ENCODE measurements at regions not wholly inside any gene's neighbourhood (a gene's known extent, or its start where the extent isn't known, plus 50 kb on each side); places are given as distances from the start of the nearest gene placed in this dataset.

GRCh38 chr2:221657806-221658205 lies 85.7 kb upstream of the EPHA4 start:
- no peaks in the 10 kb centered on the region for H3K4me1 ChIP-seq (ENCODE audit: insufficient read depth, insufficient read length)
- no peak overlapping the region for H3K9ac ChIP-seq (ENCODE audit: insufficient read length, low read depth)
- no peak for TF ChIP-seq YY1 (IDR thresholded peaks at IDR 0.05; ENCODE audit: insufficient read depth, insufficient read length)
- no peak for TF ChIP-seq SUZ12 (IDR thresholded peaks at IDR 0.05; ENCODE audit: extremely low read depth, insufficient read depth, insufficient read length)
- no peak for TF ChIP-seq ZNF274 (IDR thresholded peaks at IDR 0.05; ENCODE audit: low read depth, low read length)
- H3K4me3 ChIP-seq (ENCODE audit: insufficient read length, low read depth): no peak overlapping the region
- no peak for DNase-seq (ENCODE audit: low read depth, low spot score)
- H3K27me3 ChIP-seq (ENCODE audit: insufficient read depth, insufficient read length): no peaks in the 10 kb centered on the region
- peaks cover 5% of the 10 kb centered on the region; the same call in 1 of the 2 replicates for H3K9me3 ChIP-seq (ENCODE audit: insufficient read depth, low read length)
- H3K36me3 ChIP-seq (ENCODE audit: insufficient read depth, insufficient read length, low read length): no peaks in the 10 kb centered on the region

- no peaks in the 10 kb centered on the region for H3K27me3 ChIP-seq (ENCODE audit: insufficient read depth, insufficient read length)
Measured at GRCh38 chr2:221655300-221655699, 83.2 kb upstream of the EPHA4 start.

GRCh38 chr2:221653182-221653581 lies 81.1 kb upstream of the EPHA4 start:
- TF ChIP-seq SUZ12 (IDR thresholded peaks at IDR 0.05; ENCODE audit: extremely low read depth, insufficient read depth, insufficient read length) (no peak), ZNF274 (IDR thresholded peaks at IDR 0.05; ENCODE audit: low read depth, low read length) (no peak), YY1 (IDR thresholded peaks at IDR 0.05; ENCODE audit: insufficient read depth, insufficient read length) (no peak)

More at GRCh38 chr2:221655300-221655699, 83.2 kb upstream of the EPHA4 start:
- Histone ChIP-seq H3K9ac (ENCODE audit: insufficient read length, low read depth) (no peak overlapping the region), H3K4me3 (ENCODE audit: insufficient read length, low read depth) (no peak overlapping the region), H3K9me3 (ENCODE audit: insufficient read depth, low read length) (peaks cover 5% of the 10 kb centered on the region; the same call in 1 of the 2 replicates), H3K36me3 (ENCODE audit: insufficient read depth, insufficient read length, low read length) (no peaks in the 10 kb centered on the region), H3K4me1 (ENCODE audit: insufficient read depth, insufficient read length) (no peaks in the 10 kb centered on the region)
- no peak for DNase-seq (ENCODE audit: low read depth, low spot score)
- TF ChIP-seq SUZ12 (IDR thresholded peaks at IDR 0.05; ENCODE audit: extremely low read depth, insufficient read depth, insufficient read length) (no peak), YY1 (IDR thresholded peaks at IDR 0.05; ENCODE audit: insufficient read depth, insufficient read length) (no peak), ZNF274 (IDR thresholded peaks at IDR 0.05; ENCODE audit: low read depth, low read length) (no peak)

GRCh38 chr2:221649051-221649775 lies 77.1 kb upstream of the EPHA4 start:
- Histone ChIP-seq H3K36me3 (ENCODE audit: insufficient read depth, insufficient read length, low read length) (no peaks in the 10 kb centered on the region), H3K4me3 (ENCODE audit: insufficient read length, low read depth) (no peak overlapping the region), H3K9ac (ENCODE audit: insufficient read length, low read depth) (no peak overlapping the region), H3K4me1 (ENCODE audit: insufficient read depth, insufficient read length) (no peaks in the 10 kb centered on the region), H3K27me3 (ENCODE audit: insufficient read depth, insufficient read length) (no peaks in the 10 kb centered on the region), H3K9me3 (ENCODE audit: insufficient read depth, low read length) (peaks cover 15% of the 10 kb centered on the region; the same call in 1 of the 2 replicates)
- DNase-seq (ENCODE audit: low read depth, low spot score): no peak
- no peak for TF ChIP-seq SUZ12 (IDR thresholded peaks at IDR 0.05; ENCODE audit: extremely low read depth, insufficient read depth, insufficient read length)
- TF ChIP-seq ZNF274 (IDR thresholded peaks at IDR 0.05; ENCODE audit: low read depth, low read length): no peak
- no peak for TF ChIP-seq YY1 (IDR thresholded peaks at IDR 0.05; ENCODE audit: insufficient read depth, insufficient read length)

More at GRCh38 chr2:221653182-221653581, 81.1 kb upstream of the EPHA4 start:
- Histone ChIP-seq H3K27me3 (ENCODE audit: insufficient read depth, insufficient read length) (no peaks in the 10 kb centered on the region), H3K36me3 (ENCODE audit: insufficient read depth, insufficient read length, low read length) (no peaks in the 10 kb centered on the region), H3K9ac (ENCODE audit: insufficient read length, low read depth) (no peak overlapping the region), H3K4me3 (ENCODE audit: insufficient read length, low read depth) (no peak overlapping the region), H3K9me3 (ENCODE audit: insufficient read depth, low read length) (peaks cover 5% of the 10 kb centered on the region; the same call in 1 of the 2 replicates), H3K4me1 (ENCODE audit: insufficient read depth, insufficient read length) (no peaks in the 10 kb centered on the region)
- DNase-seq (ENCODE audit: low read depth, low spot score): no peak

- TF ChIP-seq SUZ12 (IDR thresholded peaks at IDR 0.05; ENCODE audit: extremely low read depth, insufficient read depth, insufficient read length) (no peak), ZNF274 (IDR thresholded peaks at IDR 0.05; ENCODE audit: low read depth, low read length) (no peak), YY1 (IDR thresholded peaks at IDR 0.05; ENCODE audit: insufficient read depth, insufficient read length) (no peak)
- H3K4me3 ChIP-seq (ENCODE audit: insufficient read length, low read depth): no peak overlapping the region
- H3K36me3 ChIP-seq (ENCODE audit: insufficient read depth, insufficient read length, low read length): no peaks in the 10 kb centered on the region
- DNase-seq (ENCODE audit: low read depth, low spot score): no peak
- no peaks in the 10 kb centered on the region for H3K4me1 ChIP-seq (ENCODE audit: insufficient read depth, insufficient read length)
- H3K27me3 ChIP-seq (ENCODE audit: insufficient read depth, insufficient read length): no peaks in the 10 kb centered on the region
- H3K9me3 ChIP-seq (ENCODE audit: insufficient read depth, low read length): peaks cover 9% of the 10 kb centered on the region; the same call in 1 of the 2 replicates
- H3K9ac ChIP-seq (ENCODE audit: insufficient read length, low read depth): no peak overlapping the region
Measured at GRCh38 chr2:221642447-221642846, 70.3 kb upstream of the EPHA4 start.

- no peak for DNase-seq (ENCODE audit: low read depth, low spot score)
- no peak for TF ChIP-seq ZNF274 (IDR thresholded peaks at IDR 0.05; ENCODE audit: low read depth, low read length)
- TF ChIP-seq YY1 (IDR thresholded peaks at IDR 0.05; ENCODE audit: insufficient read depth, insufficient read length): no peak
- TF ChIP-seq SUZ12 (IDR thresholded peaks at IDR 0.05; ENCODE audit: extremely low read depth, insufficient read depth, insufficient read length): no peak
- H3K9me3 ChIP-seq (ENCODE audit: insufficient read depth, low read length): peaks cover 9% of the 10 kb centered on the region; the same call in 1 of the 2 replicates
- H3K36me3 ChIP-seq (ENCODE audit: insufficient read depth, insufficient read length, low read length): no peaks in the 10 kb centered on the region
- H3K27me3 ChIP-seq (ENCODE audit: insufficient read depth, insufficient read length): no peaks in the 10 kb centered on the region
- no peak overlapping the region for H3K4me3 ChIP-seq (ENCODE audit: insufficient read length, low read depth)
- H3K4me1 ChIP-seq (ENCODE audit: insufficient read depth, insufficient read length): no peaks in the 10 kb centered on the region
- H3K9ac ChIP-seq (ENCODE audit: insufficient read length, low read depth): no peak overlapping the region
Measured at GRCh38 chr2:221641181-221641871, 69.2 kb upstream of the EPHA4 start.

GRCh38 chr2:221640686-221641085 lies 68.6 kb upstream of the EPHA4 start:
- no peak overlapping the region for H3K4me3 ChIP-seq (ENCODE audit: insufficient read length, low read depth)
- H3K9me3 ChIP-seq (ENCODE audit: insufficient read depth, low read length): peaks cover 6% of the 10 kb centered on the region; the same call in 1 of the 2 replicates
- DNase-seq (ENCODE audit: low read depth, low spot score): no peak
- no peaks in the 10 kb centered on the region for H3K27me3 ChIP-seq (ENCODE audit: insufficient read depth, insufficient read length)
- no peak for TF ChIP-seq SUZ12 (IDR thresholded peaks at IDR 0.05; ENCODE audit: extremely low read depth, insufficient read depth, insufficient read length)
- no peak for TF ChIP-seq YY1 (IDR thresholded peaks at IDR 0.05; ENCODE audit: insufficient read depth, insufficient read length)
- TF ChIP-seq ZNF274 (IDR thresholded peaks at IDR 0.05; ENCODE audit: low read depth, low read length): no peak
- no peak overlapping the region for H3K9ac ChIP-seq (ENCODE audit: insufficient read length, low read depth)
- H3K4me1 ChIP-seq (ENCODE audit: insufficient read depth, insufficient read length): no peaks in the 10 kb centered on the region
- no peaks in the 10 kb centered on the region for H3K36me3 ChIP-seq (ENCODE audit: insufficient read depth, insufficient read length, low read length)
